Kidney epithelial cell (primary cell): ENCODE measurements at regions not wholly inside any gene's neighbourhood (a gene's known extent, or its start where the extent isn't known, plus 50 kb on each side); places are given as distances from the start of the nearest gene placed in this dataset.

Experiments
- DNase-seq: peaks from one replicate; pipeline ENCODE4 v3.0.0-alpha.2; 2010; ENCODE audit warnings: low read depth
- H3K27me3 ChIP-seq: 2 replicates; pipeline ENCODE4 v1.6.0; 2011; ENCODE audit warnings: low read length; ENCODE audit not compliant: control insufficient read depth, insufficient read depth
- H3K36me3 ChIP-seq: 2 replicates; pipeline ENCODE4 v1.5.1; 2011; ENCODE audit warnings: low read length; ENCODE audit not compliant: control insufficient read depth, insufficient read depth
- H3K4me3 ChIP-seq: 2 replicates; pipeline ENCODE4 v1.5.1; 2011; ENCODE audit warnings: low read depth, mild to moderate bottlenecking, control low read depth, low read length
- CTCF ChIP-seq: IDR thresholded peaks from 2 replicates; pipeline ENCODE4 v1.5.1; 2011; ENCODE audit warnings: mild to moderate bottlenecking, moderate library complexity, low read length, control low read depth, inconsistent platforms; ENCODE audit not compliant: insufficient read depth, poor library complexity, severe bottlenecking

- no peaks in the 10 kb centered on the region for H3K27me3 ChIP-seq
- H3K4me3 ChIP-seq: no peak overlapping the region
- DNase-seq: no peak
- TF ChIP-seq CTCF: no peak
- no peaks in the 10 kb centered on the region for H3K36me3 ChIP-seq
Measured at GRCh38 chr21:23963454-23963853, 1643.8 kb downstream of the MRPL39 start.

- no peak for DNase-seq
- no peaks in the 10 kb centered on the region for H3K36me3 ChIP-seq
- no peak for TF ChIP-seq CTCF
- H3K4me3 ChIP-seq: no peak overlapping the region
- H3K27me3 ChIP-seq: no peaks in the 10 kb centered on the region
Measured at GRCh38 chr21:23960769-23961168, 1646.5 kb downstream of the MRPL39 start.

- H3K36me3 ChIP-seq: no peaks in the 10 kb centered on the region
- no peak for DNase-seq
- TF ChIP-seq CTCF: no peak
- H3K27me3 ChIP-seq: no peaks in the 10 kb centered on the region
- H3K4me3 ChIP-seq: no peak overlapping the region
Measured at GRCh38 chr21:23955135-23955843, 1652.0 kb downstream of the MRPL39 start.

- Histone ChIP-seq H3K36me3 (no peaks in the 10 kb centered on the region), H3K27me3 (no peaks in the 10 kb centered on the region), H3K4me3 (no peak overlapping the region)
- no peak for DNase-seq
- TF ChIP-seq CTCF: no peak
Measured at GRCh38 chr21:23952269-23952668, 1655.0 kb downstream of the MRPL39 start.

GRCh38 chr21:23951251-23951650 is 1656.0 kb downstream of the MRPL39 start:
- TF ChIP-seq CTCF: no peak

GRCh38 chr21:23950344-23950743 is 1656.9 kb downstream of the MRPL39 start:
- TF ChIP-seq CTCF: no peak
- Histone ChIP-seq H3K36me3 (no peaks in the 10 kb centered on the region), H3K4me3 (no peak overlapping the region), H3K27me3 (no peaks in the 10 kb centered on the region)
- DNase-seq: no peak

More at GRCh38 chr21:23951251-23951650, 1656.0 kb downstream of the MRPL39 start:
- Histone ChIP-seq H3K4me3 (no peak overlapping the region), H3K36me3 (no peaks in the 10 kb centered on the region), H3K27me3 (no peaks in the 10 kb centered on the region)
- no peak for DNase-seq
